ENCODE measurements at regions not wholly inside any gene's neighbourhood (a gene's known extent, or its start where the extent isn't known, plus 50 kb on each side); places are given as distances from the start of the nearest gene placed in this dataset.
"Not testable (repeated sequence)": the region's sequence is repeated elsewhere in the genome, so short reads cannot be mapped to it uniquely, and the experiment has no call there.

DNA sequence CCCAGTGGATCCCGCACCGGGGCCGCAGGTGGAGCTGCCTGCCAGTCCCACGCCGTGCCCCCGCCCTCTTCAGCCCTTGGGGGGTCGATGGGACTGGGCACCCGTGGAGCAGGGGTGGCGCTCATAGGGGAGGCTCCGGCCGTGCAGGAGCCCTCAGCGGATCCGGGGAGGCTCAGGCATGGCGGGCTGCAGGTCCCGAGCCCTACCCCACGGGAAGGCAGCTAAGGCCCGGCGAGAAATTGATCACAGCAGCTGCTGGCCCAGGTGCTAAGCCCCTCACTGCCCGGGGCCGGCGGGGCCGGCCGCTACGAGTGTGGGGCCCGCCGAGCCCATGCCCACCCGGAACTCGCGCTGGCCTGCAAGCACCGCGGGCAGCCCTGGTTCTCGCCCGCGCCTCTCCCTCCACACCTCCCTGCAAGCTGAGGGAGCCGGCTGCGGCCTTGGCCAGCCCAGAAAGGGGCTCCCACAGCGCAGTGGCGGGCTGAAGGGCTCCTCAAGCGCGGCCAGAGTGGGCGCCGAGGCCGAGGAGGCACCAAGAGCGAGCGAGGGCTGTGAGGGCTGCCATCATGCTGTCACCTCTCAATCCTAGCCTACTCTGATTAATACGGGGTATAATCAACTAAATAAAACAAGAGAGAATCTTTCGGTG is 56.5 kb upstream of the ABHD2 start:
- DNase-seq = not testable (repeated sequence)

DNA sequence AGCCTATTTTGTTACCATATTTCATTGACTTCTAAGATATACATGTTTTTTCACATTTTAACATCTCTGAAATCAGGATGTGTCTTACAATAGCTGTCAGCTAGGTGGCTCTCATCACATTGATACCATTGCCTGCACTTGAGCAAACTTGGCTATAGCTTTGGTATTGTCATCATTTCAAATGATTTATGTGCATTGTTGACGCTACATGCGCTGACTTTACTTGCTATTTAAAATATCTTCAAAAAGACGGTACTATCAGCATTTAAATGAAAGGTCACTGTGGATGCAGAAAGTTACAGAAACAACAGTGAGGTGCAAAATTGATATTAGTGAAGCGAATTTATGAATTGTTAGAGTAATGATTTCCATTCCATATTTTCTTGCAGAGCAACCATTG is 54.0 kb upstream of the ABHD2 start:
- no peak for DNase-seq

DNA sequence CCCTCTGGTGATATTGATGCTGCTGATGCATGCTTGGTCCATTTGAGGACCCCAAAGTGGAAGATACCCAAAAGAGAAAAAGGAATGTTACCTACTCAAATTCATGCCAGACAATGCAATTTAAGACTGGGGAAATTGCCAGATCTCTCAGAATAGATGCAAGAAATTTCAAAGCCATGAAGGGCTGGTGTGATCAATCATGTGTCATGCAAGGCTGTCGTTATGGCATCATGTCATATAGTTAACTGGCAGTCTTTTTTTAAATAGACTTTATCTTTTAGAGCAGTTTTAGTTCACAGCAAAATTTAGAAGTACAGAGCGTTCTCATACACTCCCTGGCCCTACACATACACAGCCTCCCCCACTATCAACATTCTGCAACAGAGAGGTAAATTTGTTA is 53.1 kb upstream of the ABHD2 start:
- no peak for DNase-seq

DNA sequence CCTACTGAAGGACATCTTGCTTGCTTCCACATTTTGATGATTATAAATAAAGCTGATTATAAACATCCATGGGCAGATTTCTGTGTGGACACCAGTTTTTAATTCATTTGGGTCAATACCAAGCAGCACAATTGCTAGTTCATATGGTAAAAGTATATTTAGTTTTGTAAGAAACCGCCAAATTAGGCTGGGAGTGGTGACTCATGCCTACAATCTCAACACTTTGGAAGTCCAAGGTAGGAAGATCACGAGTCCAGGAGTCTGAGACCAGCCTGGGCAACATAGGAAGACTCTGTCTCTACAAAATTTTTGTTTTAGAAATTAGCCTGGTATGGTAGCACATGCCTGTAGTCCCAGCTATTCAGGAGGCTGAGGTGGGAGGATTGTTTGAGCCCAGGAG is 52.6 kb upstream of the ABHD2 start:
- no peak for DNase-seq

DNA sequence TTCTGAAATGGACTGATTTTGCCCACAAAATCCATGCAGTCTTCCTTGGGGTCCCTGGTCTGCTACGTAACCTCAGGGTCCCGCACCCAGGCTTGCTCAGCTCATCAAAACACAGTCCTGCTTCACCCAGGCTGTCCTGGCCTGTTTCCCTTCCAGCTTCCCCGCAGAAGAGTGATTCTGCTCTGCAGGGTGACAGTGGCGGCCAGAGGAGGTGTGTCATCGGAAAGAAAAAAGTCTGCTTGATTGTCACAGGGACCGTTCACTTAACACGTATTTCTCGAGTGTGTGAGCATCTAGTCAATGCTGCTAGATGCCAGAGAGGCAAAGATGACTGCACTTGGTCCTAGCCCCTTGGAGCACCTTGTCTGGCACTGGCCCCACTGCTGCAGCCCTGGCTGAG is 50.1 kb upstream of the ABHD2 start:
- DNase-seq = no peak

Measured in activated CD4-positive, alpha-beta T cell treated with anti-CD3 and anti-CD28 coated beads, Interleukin-2, amount 50 U/mL, for 4 hours (primary cell).